ENCODE measurements at regions not wholly inside any gene's neighbourhood (a gene's known extent, or its start where the extent isn't known, plus 50 kb on each side); places are given as distances from the start of the nearest gene placed in this dataset.

- TF ChIP-seq CTCF (IDR thresholded peaks at IDR 0.05) (no peak), SMC3 (IDR thresholded peaks at IDR 0.05; ENCODE audit: low read depth, low read length) (no peak), EZH2phosphoT487 (IDR thresholded peaks at IDR 0.05; ENCODE audit: borderline replicate concordance, low read depth) (no peak), REST (IDR thresholded peaks at IDR 0.05; ENCODE audit: low read depth, low read length) (no peak)
- TF ChIP-seq, protein P1, sequence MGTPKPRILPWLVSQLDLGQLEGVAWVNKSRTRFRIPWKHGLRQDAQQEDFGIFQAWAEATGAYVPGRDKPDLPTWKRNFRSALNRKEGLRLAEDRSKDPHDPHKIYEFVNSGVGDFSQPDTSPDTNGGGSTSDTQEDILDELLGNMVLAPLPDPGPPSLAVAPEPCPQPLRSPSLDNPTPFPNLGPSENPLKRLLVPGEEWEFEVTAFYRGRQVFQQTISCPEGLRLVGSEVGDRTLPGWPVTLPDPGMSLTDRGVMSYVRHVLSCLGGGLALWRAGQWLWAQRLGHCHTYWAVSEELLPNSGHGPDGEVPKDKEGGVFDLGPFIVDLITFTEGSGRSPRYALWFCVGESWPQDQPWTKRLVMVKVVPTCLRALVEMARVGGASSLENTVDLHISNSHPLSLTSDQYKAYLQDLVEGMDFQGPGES (IDR thresholded peaks at IDR 0.05; ENCODE audit: low read depth, low read length): no peak
- TF ChIP-seq, protein P2, sequence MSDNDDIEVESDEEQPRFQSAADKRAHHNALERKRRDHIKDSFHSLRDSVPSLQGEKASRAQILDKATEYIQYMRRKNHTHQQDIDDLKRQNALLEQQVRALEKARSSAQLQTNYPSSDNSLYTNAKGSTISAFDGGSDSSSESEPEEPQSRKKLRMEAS (IDR thresholded peaks at IDR 0.05; ENCODE audit: low read depth): no peak
These were observed 943.6 kb downstream of the LRFN5 start for GRCh38 chr14:42550310-42550709.

Measured in SK-N-SH (cell line).